Liver (tissue), 3 donors: ENCODE measurements at regions not wholly inside any gene's neighbourhood (a gene's known extent, or its start where the extent isn't known, plus 50 kb on each side); places are given as distances from the start of the nearest gene placed in this dataset.

Experiments used
- FOXA1 ChIP-seq: IDR thresholded peaks from 2 replicates; pipeline ENCODE4 v1.6.1; 2016; ENCODE audit warnings: antibody characterized with exemption
- GABPA ChIP-seq, 2 donors: IDR thresholded peaks in 1 of 2; conservative IDR thresholded peaks in 1 of 2; 2 replicates each; pipeline ENCODE4 v1.6.1; 2016; ENCODE audit warnings: antibody characterized with exemption in 2 of 2, mild to moderate bottlenecking in 1 of 2, moderate library complexity in 1 of 2
- HNF4G ChIP-seq: IDR thresholded peaks from 2 replicates; pipeline ENCODE4 v1.6.1; 2016; ENCODE audit warnings: antibody characterized with exemption
- JUND ChIP-seq, 2 donors: IDR thresholded peaks; 2 replicates each; pipeline ENCODE4 v1.6.1; 2016; ENCODE audit warnings: antibody characterized with exemption in 2 of 2
- MAX ChIP-seq: IDR thresholded peaks from 2 replicates; pipeline ENCODE4 v1.6.1; 2016; ENCODE audit warnings: antibody characterized with exemption
- NR2F2 ChIP-seq: IDR thresholded peaks from 2 replicates; pipeline ENCODE4 v1.6.1; 2016; ENCODE audit warnings: antibody characterized with exemption
- RAD21 ChIP-seq, 2 donors: IDR thresholded peaks; 2 replicates each; pipeline ENCODE4 v1.6.1; 2016; ENCODE audit warnings: antibody characterized with exemption in 2 of 2, mild to moderate bottlenecking in 2 of 2
- RXRA ChIP-seq, 2 donors: IDR thresholded peaks; 2 replicates each; pipeline ENCODE4 v1.6.1; 2017 to 2018; ENCODE audit warnings: antibody characterized with exemption in 2 of 2, mild to moderate bottlenecking in 1 of 2
- SP1 ChIP-seq: IDR thresholded peaks from 2 replicates; pipeline ENCODE4 v1.6.1; 2018; ENCODE audit warnings: antibody characterized with exemption, mild to moderate bottlenecking
- TAF1 ChIP-seq: conservative IDR thresholded peaks from 2 replicates; pipeline ENCODE4 v1.6.1; 2016; ENCODE audit warnings: antibody characterized with exemption, mild to moderate bottlenecking
- YY1 ChIP-seq: IDR thresholded peaks from 2 replicates; pipeline ENCODE4 v1.6.1; 2016; ENCODE audit warnings: antibody characterized with exemption, mild to moderate bottlenecking
- ZBTB33 ChIP-seq: IDR thresholded peaks from 2 replicates; pipeline ENCODE4 v1.6.1; 2016; ENCODE audit warnings: antibody characterized with exemption
- TF ChIP-seq, protein P1 (sequence below): fragments of 150-350 bp; IDR thresholded peaks from 2 replicates; pipeline ENCODE4 v1.5.1; 2017; ENCODE audit warnings: improper control_type of control experiment, low read depth, low read length; ENCODE audit not compliant: missing input control
- TF ChIP-seq, protein P2 (sequence below): IDR thresholded peaks from 2 replicates; pipeline ENCODE4 v1.6.1; 2016; ENCODE audit warnings: antibody characterized with exemption
- donor health status: healthy.
- donor health status: healthy.

GRCh38 chr13:40468227-40468838 is 198.1 kb downstream of the FOXO1 start:
- TF ChIP-seq TAF1 (no peak), RAD21 (IDR thresholded peaks at IDR 0.05) (no peak), ZBTB33 (no peak), GABPA (IDR thresholded peaks at IDR 0.05 in 1 of 2, conservative IDR thresholded peaks at IDR 0.05 in 1 of 2) (no peak), YY1 (no peak), MAX (no peak), HNF4G (no peak), RXRA (IDR thresholded peaks at IDR 0.05) (no peak), SP1 (no peak), NR2F2 (no peak), JUND (IDR thresholded peaks at IDR 0.05) (no peak), FOXA1 (no peak)
- TF ChIP-seq, protein P1, sequence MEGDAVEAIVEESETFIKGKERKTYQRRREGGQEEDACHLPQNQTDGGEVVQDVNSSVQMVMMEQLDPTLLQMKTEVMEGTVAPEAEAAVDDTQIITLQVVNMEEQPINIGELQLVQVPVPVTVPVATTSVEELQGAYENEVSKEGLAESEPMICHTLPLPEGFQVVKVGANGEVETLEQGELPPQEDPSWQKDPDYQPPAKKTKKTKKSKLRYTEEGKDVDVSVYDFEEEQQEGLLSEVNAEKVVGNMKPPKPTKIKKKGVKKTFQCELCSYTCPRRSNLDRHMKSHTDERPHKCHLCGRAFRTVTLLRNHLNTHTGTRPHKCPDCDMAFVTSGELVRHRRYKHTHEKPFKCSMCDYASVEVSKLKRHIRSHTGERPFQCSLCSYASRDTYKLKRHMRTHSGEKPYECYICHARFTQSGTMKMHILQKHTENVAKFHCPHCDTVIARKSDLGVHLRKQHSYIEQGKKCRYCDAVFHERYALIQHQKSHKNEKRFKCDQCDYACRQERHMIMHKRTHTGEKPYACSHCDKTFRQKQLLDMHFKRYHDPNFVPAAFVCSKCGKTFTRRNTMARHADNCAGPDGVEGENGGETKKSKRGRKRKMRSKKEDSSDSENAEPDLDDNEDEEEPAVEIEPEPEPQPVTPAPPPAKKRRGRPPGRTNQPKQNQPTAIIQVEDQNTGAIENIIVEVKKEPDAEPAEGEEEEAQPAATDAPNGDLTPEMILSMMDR = no peak
- TF ChIP-seq, protein P2, sequence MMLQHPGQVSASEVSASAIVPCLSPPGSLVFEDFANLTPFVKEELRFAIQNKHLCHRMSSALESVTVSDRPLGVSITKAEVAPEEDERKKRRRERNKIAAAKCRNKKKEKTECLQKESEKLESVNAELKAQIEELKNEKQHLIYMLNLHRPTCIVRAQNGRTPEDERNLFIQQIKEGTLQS = no peak
